ENCODE measurements at regions not wholly inside any gene's neighbourhood (a gene's known extent, or its start where the extent isn't known, plus 50 kb on each side); places are given as distances from the start of the nearest gene placed in this dataset.

DNA sequence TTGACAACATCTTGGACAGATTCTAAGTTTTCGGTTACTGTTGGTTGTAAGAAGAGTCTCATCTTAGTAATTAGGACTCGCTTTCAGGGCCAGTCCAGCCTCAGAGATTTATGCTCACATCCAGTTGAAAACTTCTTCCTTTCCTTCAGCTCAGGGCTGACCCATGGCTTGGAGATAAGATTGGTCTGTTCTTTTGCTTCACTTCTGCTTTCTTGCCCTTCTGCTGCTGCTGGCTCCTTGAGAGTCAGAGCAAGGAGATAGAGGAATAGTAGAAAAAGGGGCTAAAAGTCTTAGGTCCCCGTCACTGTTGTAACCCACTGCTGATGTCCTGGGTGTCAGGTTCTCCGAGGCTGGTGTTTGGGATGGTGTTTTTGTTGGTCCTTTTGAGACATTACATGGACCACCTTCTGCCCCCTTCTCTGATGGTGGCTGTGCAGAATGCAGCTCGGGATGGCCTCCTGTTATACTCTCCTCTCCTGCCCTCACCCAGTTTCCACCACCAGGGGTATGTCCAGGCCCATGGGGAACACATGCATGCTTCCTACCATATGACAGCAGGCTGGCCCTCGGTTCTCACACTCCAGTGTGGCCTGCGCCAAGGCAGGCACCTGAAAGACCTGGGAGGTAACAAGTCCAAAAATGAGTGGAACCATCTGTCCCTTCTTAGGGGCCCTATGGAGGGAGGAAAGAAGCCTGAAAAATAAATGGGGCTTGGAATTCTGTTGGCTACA, 67.8 kb upstream of the PCBD1 start:
- no peak for FAIRE-seq

DNA sequence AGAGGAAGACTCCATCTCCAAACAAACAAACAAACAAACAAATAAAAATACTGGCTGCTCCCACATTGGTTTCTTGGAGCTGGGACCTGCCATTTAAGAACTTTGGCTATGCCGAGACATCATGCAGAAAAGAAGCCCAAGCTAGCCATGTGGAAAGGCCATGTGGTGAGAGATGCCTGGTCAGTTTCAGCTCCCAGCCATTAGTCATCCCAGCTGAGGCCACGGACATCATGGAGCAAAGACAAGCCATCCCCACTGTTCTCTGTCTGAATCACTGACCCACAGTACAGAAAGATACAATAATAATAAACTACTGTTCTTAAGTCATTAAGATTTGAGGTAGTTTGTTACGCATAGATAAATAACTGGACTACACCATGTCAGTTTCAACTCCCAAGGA, 70.0 kb upstream of the PCBD1 start:
- DNase-seq (ENCODE audit: low read depth, low spot score) (no peak), FAIRE-seq (no peak)
- Histone ChIP-seq H2AFZ (ENCODE audit: control insufficient read depth, low read length) (no peak overlapping the region), H3K27me3 (ENCODE audit: control insufficient read depth, extremely low read depth, insufficient read depth, low read length) (peaks cover 8% of the 10 kb centered on the region), H3K27ac (ENCODE audit: control insufficient read depth, insufficient read depth, low read length) (no peak overlapping the region), H3K4me1 (ENCODE audit: control insufficient read depth, extremely low read depth, insufficient read depth, low read length) (no peaks in the 10 kb centered on the region), H3K9me3 (ENCODE audit: control insufficient read depth, low read depth, low read length) (no peaks in the 10 kb centered on the region), H3K9ac (ENCODE audit: control insufficient read depth, extremely low read depth, insufficient read depth, low read length) (no peak overlapping the region), H3K9me1 (ENCODE audit: control insufficient read depth, extremely low read depth, insufficient read depth, low read length) (no peaks in the 10 kb centered on the region), H4K20me1 (ENCODE audit: control insufficient read depth, extremely low read depth, insufficient read depth, low read length) (no peaks in the 10 kb centered on the region), H3K36me3 (ENCODE audit: control insufficient read depth in 2 of 2, extremely low read depth in 1 of 2, insufficient read depth in 2 of 2, low read length in 2 of 2) (no peaks in the 10 kb centered on the region), H3K4me3 (ENCODE audit: control insufficient read depth in 2 of 3, extremely low read depth in 1 of 3, insufficient read depth in 2 of 3, low read depth in 1 of 3, low read length in 3 of 3) (no peak overlapping the region), H3K4me2 (ENCODE audit: control insufficient read depth, extremely low read depth, insufficient read depth, low read depth, low read length) (no peak overlapping the region), H3K79me2 (ENCODE audit: control insufficient read depth, insufficient read depth, low read length) (no peaks in the 10 kb centered on the region)
- dilution Hi-C loops (cut with MboI; ENCODE audit: extremely low pct_ligation_motif_present, low sequenced_read_pairs), result no loop called here
- TF ChIP-seq, protein P1, sequence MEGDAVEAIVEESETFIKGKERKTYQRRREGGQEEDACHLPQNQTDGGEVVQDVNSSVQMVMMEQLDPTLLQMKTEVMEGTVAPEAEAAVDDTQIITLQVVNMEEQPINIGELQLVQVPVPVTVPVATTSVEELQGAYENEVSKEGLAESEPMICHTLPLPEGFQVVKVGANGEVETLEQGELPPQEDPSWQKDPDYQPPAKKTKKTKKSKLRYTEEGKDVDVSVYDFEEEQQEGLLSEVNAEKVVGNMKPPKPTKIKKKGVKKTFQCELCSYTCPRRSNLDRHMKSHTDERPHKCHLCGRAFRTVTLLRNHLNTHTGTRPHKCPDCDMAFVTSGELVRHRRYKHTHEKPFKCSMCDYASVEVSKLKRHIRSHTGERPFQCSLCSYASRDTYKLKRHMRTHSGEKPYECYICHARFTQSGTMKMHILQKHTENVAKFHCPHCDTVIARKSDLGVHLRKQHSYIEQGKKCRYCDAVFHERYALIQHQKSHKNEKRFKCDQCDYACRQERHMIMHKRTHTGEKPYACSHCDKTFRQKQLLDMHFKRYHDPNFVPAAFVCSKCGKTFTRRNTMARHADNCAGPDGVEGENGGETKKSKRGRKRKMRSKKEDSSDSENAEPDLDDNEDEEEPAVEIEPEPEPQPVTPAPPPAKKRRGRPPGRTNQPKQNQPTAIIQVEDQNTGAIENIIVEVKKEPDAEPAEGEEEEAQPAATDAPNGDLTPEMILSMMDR (optimal IDR thresholded peaks at IDR 0.05 in 1 of 3, IDR thresholded peaks at IDR 0.05 in 1 of 3, conservative IDR thresholded peaks at IDR 0.05 in 1 of 3; ENCODE audit: extremely low read depth in 1 of 3, insufficient read depth in 2 of 3, low read length in 3 of 3), result no peak
- TF ChIP-seq EZH2 (IDR thresholded peaks at IDR 0.05; ENCODE audit: low read length), result no peak

More for the DNA sequence above, 67.8 kb upstream of the PCBD1 start:
- no peak overlapping the region for H2AFZ ChIP-seq (ENCODE audit: control insufficient read depth, low read length)
- no peak overlapping the region for H3K4me2 ChIP-seq (ENCODE audit: control insufficient read depth, extremely low read depth, insufficient read depth, low read depth, low read length)
- DNase-seq (ENCODE audit: low read depth, low spot score), result no peak
- no peaks in the 10 kb centered on the region for H3K9me1 ChIP-seq (ENCODE audit: control insufficient read depth, extremely low read depth, insufficient read depth, low read length)
- H3K4me1 ChIP-seq (ENCODE audit: control insufficient read depth, extremely low read depth, insufficient read depth, low read length), result no peaks in the 10 kb centered on the region
- H3K27ac ChIP-seq (ENCODE audit: control insufficient read depth, insufficient read depth, low read length), result no peak overlapping the region
- TF ChIP-seq EZH2 (IDR thresholded peaks at IDR 0.05; ENCODE audit: low read length), result no peak
- TF ChIP-seq, protein P1 (optimal IDR thresholded peaks at IDR 0.05 in 1 of 3, IDR thresholded peaks at IDR 0.05 in 1 of 3, conservative IDR thresholded peaks at IDR 0.05 in 1 of 3; ENCODE audit: extremely low read depth in 1 of 3, insufficient read depth in 2 of 3, low read length in 3 of 3), result peak in 2 of 3 experiments; percentile 8 to 13
- H3K79me2 ChIP-seq (ENCODE audit: control insufficient read depth, insufficient read depth, low read length), result no peaks in the 10 kb centered on the region
- H3K4me3 ChIP-seq (ENCODE audit: control insufficient read depth in 2 of 3, extremely low read depth in 1 of 3, insufficient read depth in 2 of 3, low read depth in 1 of 3, low read length in 3 of 3), result no peak overlapping the region
- no peaks in the 10 kb centered on the region for H4K20me1 ChIP-seq (ENCODE audit: control insufficient read depth, extremely low read depth, insufficient read depth, low read length)
- H3K36me3 ChIP-seq (ENCODE audit: control insufficient read depth in 2 of 2, extremely low read depth in 1 of 2, insufficient read depth in 2 of 2, low read length in 2 of 2), result no peaks in the 10 kb centered on the region
- peaks cover 8% of the 10 kb centered on the region for H3K27me3 ChIP-seq (ENCODE audit: control insufficient read depth, extremely low read depth, insufficient read depth, low read length)
- no peaks in the 10 kb centered on the region for H3K9me3 ChIP-seq (ENCODE audit: control insufficient read depth, low read depth, low read length)
- dilution Hi-C loops (cut with MboI; ENCODE audit: extremely low pct_ligation_motif_present, low sequenced_read_pairs), result no loop called here
- H3K9ac ChIP-seq (ENCODE audit: control insufficient read depth, extremely low read depth, insufficient read depth, low read length), result no peak overlapping the region

All from keratinocyte (primary cell).